Fibroblast of lung (primary cell): ENCODE measurements at regions not wholly inside any gene's neighbourhood (a gene's known extent, or its start where the extent isn't known, plus 50 kb on each side); places are given as distances from the start of the nearest gene placed in this dataset.

Source experiments
- EZH2 ChIP-seq: IDR thresholded peaks from 2 replicates; pipeline ENCODE4 v1.5.1; 2012; ENCODE audit warnings: low read length, control low read depth, mild to moderate bottlenecking; ENCODE audit errors: missing control alignments
- TF ChIP-seq, protein P1 (sequence below), 2 donors: IDR thresholded peaks in 1 of 2; conservative IDR thresholded peaks in 1 of 2; 1 replicate in 1 of 2; 2 replicates in 1 of 2; pipeline ENCODE4 v1.5.1; 2011 to 2012; ENCODE audit warnings: low read length in 2 of 2, control low read depth in 1 of 2, inconsistent platforms in 1 of 2, low read depth in 1 of 2, mild to moderate bottlenecking in 1 of 2

DNA sequence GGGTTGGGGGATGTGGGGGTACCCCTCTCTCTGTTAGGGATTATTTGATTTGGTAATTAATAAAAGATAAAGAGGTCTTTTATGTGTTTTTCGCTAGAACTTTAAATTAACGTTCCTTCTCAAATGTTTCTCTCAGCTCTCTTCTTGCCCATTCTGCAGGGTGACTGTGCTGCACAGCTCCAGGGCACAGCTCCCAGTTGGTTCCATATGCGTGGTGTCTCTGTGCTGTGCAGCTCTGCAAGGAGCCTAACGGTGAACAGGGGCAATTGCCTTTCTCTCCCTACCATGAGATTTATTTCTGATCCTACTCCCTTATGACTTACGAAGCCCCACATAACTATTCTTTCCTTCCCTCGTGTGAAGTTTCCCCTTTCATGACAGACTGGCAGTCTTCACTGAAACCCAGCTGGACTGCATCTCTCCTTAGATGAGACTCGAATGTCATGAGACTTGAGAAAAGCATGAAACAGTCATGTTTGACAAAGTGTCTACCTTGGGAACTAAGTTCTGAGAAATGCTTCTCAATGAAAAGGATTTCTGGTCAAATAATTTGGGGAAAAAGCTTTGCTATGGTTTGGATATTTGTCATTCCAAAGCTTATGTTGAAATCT lies 50.2 kb upstream of the SPRY1 start:
- TF ChIP-seq, protein P1, sequence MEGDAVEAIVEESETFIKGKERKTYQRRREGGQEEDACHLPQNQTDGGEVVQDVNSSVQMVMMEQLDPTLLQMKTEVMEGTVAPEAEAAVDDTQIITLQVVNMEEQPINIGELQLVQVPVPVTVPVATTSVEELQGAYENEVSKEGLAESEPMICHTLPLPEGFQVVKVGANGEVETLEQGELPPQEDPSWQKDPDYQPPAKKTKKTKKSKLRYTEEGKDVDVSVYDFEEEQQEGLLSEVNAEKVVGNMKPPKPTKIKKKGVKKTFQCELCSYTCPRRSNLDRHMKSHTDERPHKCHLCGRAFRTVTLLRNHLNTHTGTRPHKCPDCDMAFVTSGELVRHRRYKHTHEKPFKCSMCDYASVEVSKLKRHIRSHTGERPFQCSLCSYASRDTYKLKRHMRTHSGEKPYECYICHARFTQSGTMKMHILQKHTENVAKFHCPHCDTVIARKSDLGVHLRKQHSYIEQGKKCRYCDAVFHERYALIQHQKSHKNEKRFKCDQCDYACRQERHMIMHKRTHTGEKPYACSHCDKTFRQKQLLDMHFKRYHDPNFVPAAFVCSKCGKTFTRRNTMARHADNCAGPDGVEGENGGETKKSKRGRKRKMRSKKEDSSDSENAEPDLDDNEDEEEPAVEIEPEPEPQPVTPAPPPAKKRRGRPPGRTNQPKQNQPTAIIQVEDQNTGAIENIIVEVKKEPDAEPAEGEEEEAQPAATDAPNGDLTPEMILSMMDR (conservative IDR thresholded peaks at IDR 0.05 in 1 of 2, IDR thresholded peaks at IDR 0.05 in 1 of 2; ENCODE audit: low read depth in 1 of 2, low read length in 2 of 2) = no peak
- no peak for TF ChIP-seq EZH2
